GM21390 (cell line): ENCODE measurements at regions not wholly inside any gene's neighbourhood (a gene's known extent, or its start where the extent isn't known, plus 50 kb on each side); places are given as distances from the start of the nearest gene placed in this dataset.
"Not testable (repeated sequence)": the region's sequence is repeated elsewhere in the genome, so short reads cannot be mapped to it uniquely, and the experiment has no call there.

ENCODE experiments used
- ATAC-seq: cut with Tn5 transposase; IDR thresholded peaks from one replicate; pipeline ENCODE4 v1.9.1; 2021; ENCODE audit not compliant: unreplicated experiment

DNA sequence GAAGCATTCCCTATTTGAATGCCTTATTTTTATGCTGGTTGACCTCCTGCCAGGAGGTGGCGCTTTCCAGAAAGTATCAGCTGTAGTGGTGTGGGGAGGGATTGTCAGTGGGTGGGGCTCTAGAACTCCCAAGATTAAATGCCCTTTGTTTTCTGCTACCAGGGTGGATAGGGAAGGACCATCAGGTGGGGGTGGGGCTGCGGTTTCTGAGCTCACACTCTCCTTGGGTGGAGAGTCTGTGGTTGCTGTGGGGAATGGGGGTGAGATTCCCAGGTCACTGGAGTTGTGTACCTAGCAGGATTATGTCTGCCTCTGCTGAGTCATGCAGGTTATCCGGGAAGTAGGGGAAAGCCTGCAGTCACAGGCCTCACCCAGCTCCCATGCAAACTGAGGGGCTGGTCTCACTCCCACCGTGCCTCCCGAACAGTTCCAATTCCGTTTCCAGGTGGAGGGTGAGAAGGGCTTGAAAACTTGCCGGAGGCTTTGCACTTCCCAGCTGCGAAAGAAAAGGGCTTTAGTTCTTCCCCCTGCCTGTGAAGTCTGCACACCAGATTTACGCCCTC is 68.3 kb downstream of the ALG10B start:
- no peak for ATAC-seq

DNA sequence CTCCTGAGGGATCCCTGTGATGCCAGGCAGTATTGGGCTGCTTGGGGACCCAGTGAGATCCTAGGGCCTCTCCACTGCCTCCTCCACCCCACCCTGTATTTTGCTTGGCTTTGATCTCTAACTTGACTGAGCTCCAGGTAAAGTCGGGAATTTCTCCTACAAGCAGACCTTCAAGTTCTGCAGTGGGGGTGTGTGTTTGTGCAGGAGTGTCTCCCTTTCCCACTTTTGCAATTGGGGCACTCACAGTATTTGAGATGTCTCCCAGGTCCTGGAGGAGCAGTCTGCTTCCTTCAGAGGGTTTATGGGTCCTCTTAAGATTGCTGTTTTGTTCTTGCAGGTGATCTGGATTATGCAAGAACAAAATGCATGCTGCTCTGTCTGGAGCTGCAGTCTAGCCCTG is 68.9 kb downstream of the ALG10B start:
- no peak for ATAC-seq

DNA sequence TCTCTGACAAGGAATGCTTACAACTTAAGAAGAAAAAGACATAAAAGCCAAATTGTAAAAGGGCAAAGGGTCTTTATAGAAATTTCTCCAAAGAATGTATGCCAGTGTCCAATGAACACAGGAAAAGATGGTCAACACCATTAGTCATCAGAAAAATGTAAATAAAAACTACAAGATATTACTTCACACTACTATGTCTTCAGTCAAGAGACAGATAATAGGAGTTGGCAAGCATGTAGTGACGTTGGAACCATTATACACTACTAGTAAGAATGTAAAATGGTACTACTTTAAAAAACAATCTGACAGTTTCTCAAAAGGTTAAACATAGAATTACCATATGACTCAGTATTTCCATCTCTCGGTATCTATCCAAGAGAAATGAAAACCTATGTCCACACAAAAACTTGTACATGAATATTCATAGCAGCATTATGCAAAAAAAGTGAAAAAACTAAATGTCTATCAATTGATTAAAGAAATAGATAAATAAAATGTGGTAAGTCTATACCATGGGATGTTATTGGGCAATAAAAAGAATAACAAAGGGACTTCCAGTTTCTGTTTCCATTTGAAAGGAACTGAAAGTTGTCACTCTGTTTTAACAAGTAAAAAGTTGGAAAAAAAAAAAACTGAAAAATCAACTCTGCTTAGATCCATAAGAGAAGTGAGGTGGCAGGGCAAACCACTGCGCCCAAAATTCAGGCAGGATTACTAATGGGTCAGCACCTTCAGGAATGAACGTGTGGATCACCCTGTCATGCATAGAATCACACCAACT is 69.8 kb downstream of the ALG10B start:
- peak; percentile 70 for ATAC-seq

DNA sequence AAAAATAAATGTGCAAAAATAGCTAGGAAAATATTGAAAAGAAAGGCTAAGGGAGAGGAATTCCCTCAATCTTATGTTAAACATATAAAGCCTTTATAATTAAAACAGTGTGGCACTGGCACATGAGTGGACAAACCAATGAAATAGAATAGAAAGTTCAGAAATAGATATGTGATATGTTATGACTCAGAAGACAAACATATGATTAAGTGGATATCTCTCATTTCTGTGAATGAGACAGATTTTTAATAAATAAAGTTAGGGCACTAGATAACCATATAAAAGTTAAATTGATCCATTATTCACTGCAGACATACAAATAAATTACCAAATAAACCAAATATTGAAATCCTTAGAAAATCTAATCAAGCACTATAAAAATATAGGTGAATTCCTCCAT is 73.0 kb downstream of the ALG10B start:
- ATAC-seq: no peak

DNA sequence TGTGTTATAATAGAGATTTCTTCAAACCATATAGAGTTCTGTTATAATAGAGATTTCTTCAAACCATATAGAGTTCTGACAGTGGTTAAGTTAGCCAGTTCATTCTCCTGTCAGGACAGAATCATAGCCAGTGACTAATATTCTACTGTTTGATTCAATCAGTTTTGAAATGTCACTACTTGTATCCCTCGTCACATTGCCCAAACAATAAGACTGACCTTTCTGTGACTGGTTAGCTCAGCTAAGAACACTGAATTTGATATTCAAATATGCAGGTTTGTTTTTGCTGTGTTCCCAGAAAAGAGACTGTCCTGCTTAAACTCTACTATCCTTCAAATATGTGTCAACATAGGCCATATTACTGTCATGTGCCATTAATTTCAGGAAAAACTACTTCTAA is 74.4 kb downstream of the ALG10B start:
- ATAC-seq: no peak

DNA sequence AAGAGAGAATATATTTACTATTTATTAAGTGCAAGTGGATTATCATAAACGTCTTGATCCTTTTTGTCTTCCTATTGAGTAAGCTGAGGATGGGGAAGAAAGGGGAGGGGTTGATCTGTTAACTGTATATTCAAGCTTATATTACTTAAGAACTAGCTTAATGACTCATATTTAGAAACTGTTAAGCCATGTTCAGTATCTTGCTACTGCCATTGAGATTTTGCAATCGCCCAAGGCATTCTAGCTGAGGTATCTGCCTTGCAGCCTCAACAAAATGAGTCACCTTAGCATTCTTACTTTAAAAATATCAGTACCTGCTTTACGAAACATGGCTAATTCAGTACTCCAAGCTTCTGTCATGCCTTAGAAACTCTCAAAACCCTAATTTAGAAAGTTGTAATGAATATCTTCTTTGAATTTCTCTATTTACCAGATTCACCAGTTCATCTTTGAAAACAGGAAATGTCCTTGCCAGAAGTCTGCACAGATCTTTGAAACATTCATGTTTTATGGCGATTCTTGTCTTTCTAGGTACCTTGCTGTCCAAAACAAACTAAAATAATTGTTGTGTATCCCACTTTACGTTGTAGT is 76.1 kb downstream of the ALG10B start:
- peak; percentile 69 for ATAC-seq

DNA sequence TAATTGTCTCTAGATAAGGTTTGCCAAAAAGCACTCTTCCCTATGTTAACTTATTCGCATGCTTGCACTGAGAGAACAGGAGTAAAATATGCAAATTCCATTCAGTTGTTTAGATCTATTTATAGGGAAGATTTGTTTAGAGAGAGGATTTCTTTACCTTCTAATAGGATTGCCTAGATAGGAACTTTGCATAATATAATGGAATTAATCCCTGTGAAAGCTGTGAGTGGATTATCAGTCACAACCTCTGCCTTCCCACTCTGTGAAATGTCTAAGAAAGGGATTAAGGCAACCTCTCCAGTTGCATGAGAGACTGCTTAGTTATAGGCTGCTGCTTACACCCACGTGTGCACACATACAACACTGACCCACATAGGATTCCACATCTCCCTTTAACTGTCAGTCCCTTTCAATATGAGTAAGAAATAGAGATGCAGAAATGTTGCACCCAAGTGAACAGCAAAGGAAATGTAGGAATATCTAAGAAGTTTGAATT is 83.2 kb downstream of the ALG10B start:
- no peak for ATAC-seq

DNA sequence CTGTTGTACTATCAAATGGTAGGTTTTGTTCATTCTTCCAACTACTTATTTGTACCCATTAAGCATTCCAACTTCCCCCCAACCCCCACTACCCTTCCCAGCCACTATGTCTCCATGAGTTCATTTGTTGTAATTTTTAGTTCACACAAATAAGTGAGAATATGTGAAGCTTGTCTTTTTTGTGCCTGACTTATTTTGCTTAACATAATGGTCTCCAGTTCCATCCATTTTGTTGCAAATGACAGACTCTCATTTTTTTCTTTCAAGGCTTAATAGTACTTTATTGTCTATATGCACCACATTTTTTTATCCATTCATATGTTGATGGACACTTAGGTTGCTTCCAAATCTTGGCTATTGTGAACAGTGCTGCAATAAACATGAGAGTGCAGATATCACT is 86.2 kb downstream of the ALG10B start:
- no peak for ATAC-seq

DNA sequence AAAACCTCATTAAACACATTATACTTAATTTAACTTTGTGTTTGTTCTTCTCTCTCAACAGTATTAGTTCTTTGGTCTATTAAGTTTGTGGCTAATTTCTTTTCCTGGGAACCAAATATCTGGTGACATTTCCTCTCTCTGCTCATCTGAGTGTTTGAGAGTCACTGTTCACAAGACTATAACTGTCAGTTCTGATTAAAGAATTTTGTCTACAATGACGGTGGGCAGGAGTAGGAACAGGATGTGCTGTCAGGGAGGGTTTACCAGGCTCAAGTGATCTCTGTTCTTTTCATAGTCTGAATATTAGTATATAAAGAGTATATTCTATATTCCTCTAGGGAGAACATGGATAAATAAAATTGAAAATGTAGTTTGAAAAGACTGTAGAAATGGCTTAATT is 92.9 kb downstream of the ALG10B start:
- ATAC-seq: no peak

DNA sequence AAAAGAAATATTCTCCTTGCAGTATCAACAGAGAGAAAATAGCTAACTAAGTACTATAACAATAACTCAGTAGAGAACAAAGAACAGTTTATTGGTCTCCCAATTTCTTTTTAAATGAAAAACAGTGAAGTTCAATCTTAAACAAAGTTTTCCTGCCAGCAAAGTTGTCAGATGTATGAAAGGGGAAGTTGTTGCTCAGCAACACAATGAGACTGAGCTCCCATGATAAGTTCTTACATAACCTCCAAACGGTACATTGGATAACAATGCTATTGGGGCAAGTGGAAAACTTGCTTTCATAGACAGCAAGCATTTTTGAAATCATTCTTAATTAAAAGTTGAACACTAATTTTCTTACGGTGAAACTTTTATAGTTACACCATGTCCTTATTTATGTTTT is 94.9 kb downstream of the ALG10B start:
- ATAC-seq: no peak

DNA sequence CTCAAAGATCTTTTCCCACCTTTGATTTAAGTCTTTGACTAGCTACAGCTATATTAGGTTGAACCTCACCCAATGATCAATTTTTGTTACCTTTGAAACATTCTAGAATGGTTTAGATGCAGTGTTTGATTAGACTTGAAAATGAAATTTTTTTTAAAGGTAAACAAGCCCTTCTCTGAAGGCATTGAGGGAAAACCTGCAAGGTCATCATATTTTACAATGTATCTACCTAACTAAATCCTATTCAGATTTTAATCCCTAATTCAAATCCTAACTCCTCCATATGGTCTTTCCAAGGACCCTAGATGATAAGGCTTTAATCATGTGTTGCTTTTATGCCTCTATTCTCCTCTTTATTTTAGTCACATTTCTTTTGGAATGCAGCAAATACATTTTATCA is 95.4 kb downstream of the ALG10B start:
- ATAC-seq: no peak

DNA sequence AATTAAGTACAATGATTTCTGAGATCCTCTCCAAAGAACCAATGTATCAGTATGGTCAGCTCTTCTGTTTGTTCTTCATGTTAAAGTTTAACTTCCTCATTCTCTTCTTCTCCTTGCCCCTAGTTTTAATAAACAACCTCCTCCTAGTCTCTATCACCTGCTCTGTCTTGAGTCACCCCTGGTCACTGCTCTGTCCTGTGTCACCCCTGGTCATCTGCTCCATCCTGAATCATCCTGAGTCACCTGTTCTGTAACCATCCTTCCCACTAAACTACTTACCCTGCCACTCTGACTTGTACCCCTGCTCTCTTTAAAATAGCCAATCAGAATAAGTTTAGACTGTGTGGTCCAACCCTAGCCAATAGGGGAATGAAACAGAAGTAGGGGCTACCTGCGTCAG is 100.5 kb downstream of the ALG10B start:
- no peak for ATAC-seq

DNA sequence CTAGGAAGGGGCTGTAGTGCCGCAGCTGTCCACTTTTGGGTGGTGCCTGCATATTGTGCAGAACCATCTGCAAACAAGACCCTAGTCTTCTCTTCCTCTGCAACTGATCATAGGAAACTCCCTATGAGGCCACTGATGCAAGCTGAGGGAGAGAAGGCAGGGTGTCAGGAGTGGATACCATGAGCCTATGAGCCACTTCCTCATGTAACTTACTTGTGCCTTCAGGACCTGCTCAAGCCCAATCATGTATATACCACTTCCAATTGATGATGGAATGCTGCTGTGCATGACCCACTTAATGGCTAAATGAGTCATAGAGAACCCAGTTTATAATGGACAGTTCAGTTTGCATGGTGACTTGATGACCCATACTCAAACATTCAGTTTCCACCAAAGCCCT is 107.9 kb downstream of the ALG10B start:
- ATAC-seq: no peak

DNA sequence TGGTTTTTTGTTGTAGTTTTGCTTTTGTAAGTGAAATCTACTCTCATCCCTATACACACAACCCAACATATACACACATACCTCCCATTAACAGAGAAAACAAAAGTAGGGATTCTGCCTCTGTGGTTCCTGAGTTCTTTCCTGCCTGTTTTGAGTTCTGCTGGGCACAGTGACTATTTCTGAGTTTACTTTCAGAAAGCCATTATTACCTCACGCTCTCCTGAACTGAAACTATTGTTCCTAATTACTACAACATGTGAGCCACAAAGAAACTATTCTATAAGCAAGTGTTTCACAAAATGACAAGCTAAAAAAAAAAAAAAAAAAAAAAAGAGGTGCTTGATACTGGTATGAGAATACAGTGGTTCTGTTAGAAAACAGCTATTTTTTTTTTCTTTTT is 110.9 kb downstream of the ALG10B start:
- no peak for ATAC-seq

DNA sequence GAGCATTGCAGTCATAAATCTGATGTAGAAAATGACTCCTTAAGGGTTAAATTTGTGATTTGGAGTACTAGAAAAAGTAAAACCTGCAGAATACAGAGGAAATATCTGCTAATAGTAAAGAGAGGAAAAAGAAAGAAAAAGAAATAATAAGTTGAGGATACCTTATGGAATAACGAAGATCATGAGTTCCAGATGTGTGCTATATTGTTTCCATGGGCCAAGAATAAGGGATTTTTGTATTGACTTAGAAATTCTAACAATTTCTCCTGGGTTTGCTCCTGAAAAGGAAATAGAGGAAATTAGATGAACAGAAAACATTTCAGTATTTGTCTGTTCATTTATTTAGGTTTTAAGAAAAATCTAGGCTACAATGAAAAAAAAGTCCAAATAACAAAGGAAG is 115.3 kb downstream of the ALG10B start:
- ATAC-seq: no peak

DNA sequence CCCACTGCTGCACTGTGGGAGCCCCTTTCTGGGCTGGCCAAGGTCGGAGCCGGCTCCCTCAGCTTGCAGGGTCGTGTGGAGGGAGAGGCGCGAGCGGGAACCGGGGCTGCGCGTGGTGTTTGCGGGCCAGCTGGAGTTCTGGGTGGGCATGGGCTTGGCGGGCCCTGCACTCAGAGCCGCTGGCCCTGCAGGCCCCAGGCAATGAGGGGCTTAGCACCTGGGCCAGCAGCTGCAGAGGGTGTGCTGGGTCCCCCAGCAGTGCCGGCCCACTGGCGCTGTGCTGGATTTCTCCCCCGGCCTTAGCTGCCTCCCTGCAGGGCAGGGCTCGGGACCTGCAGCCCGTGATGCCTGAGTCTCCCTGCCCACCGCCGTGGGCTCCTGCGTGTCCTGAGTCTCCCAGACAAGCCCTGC is 125.3 kb downstream of the ALG10B start:
- ATAC-seq: not testable (repeated sequence)

DNA sequence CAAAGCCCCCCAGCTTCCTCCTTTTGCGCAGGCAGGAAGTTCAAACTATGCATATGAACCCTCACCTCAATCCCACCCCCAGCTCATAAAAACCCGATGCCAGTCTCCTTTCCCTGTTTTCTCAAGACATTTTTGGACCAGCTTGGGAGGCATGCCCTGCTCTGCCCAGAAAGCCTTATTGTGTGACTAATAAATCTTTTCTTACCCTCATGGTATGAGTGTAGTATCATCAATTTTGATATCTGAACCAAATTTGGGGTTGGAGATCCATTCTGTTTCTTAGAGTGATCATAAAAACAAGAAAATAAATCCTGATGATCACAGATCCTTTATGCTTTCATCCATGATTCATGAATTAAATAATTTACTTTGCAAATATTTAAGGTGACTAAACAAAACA is 128.5 kb downstream of the ALG10B start:
- ATAC-seq: no peak

DNA sequence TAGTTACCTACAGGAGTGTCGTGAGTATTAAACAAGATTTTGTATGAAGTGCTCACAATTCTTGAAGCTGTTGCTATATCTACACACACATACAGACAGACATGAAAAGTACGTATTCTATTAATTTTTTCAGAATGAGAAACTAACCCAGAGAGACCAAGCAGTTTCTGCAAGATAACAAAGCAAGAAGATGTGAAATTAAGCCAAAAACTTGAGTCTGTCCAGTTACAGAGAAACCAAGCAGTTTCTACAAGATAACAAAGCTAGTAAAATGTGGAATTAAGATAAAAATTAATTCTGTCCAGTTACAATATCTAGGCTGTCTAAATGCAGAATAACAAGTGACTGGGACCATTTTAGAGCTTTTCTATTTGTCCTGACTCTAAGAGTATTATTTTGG is 132.4 kb downstream of the ALG10B start:
- no peak for ATAC-seq

DNA sequence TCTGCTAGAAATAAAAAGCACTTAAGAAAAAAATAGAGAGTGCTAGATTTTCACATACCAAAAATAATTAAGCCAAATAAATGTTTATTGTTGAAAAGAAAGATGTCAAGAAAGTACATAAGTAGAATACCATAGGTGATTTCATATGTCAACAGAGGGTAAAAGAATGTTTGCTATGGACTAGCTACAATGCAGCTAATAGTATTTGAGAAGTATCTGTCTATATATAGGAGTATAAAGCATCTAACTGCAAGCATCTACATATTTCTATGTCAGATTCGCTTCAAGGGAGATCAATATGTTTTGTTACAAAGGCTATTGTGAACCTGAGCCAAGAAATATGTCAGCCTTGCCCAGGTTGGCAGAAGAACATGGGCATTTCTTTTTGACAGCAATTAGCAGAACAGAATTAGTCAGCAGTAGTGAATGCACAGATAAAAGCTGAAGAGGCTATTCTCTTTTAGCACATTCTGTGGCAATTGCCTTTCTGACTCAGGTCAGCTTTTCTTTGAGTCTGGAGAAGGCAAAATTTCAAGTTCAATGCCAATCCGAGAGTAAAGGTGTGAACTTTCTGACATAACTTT is 140.1 kb downstream of the ALG10B start:
- ATAC-seq: no peak

DNA sequence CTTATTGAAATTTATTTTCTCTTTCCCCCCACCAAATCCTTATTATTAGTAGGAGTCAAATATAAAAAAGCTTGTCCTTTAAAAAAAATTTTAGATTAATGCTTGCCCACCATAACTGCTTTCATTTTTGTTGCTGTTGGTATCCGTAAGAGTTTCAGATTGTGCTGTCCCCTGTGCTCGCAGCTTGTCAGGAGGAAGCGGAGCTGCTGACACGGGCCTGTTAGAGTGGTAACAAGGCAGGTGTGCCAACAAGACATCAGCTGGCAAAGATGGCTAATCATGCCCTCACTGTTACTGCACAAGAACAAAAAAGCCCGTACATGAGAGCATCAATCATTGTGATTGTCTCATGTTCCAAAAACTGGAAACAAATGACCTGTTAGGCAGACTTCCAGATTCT is 148.4 kb downstream of the ALG10B start:
- ATAC-seq: no peak

DNA sequence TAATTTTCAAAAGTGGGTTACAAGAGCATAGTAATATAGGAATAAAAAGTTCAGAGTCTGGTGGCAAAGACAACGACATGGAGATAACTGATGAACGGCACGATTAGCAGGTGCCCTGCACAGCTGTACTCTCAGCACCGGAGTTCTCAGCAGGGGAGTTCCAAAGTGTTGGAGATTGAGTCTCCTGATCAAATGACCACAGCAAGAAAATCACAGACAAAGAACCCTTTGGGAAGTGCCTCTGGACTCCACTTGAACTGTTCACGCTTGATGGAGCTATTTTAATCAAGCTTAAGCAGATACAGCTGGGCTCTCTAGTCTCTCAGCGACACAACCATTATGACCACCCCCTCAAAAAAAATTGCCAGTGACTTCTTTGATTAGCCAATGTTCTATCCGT is 153.1 kb downstream of the ALG10B start:
- no peak for ATAC-seq
